GM19324 (cell line): ENCODE measurements at regions not wholly inside any gene's neighbourhood (a gene's known extent, or its start where the extent isn't known, plus 50 kb on each side); places are given as distances from the start of the nearest gene placed in this dataset.

Source experiments
- ATAC-seq: cut with Tn5 transposase; IDR thresholded peaks from one replicate; pipeline ENCODE4 v1.9.1; 2021; ENCODE audit warnings: mild to moderate bottlenecking, moderate library complexity; ENCODE audit not compliant: unreplicated experiment, low FRiP score

GRCh38 chr6:33967966-33968724 lies 164.3 kb upstream of the MLN start:
- no peak for ATAC-seq

GRCh38 chr6:33967265-33967767 lies 163.5 kb upstream of the MLN start:
- ATAC-seq, result no peak

DNA sequence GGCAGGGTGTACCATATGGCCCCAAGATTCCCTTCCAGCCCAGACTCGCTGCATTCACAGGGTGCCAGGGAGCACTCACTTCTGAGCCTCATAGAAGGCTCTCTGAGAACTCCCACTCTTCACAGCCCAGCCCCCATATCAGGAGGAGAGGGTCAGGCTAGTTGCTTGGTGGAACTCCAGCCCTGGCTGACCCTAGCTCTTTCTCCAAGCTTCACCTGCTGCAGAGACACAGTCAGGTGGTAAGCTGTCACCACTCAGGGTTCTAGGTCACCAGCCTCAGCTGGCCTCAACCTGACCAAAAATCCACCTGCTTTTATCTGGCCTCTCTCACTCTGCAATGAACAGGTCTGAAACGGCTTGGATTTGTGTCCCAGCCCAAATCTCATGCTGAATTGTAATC lies 162.7 kb upstream of the MLN start:
- no peak for ATAC-seq

GRCh38 chr6:33965766-33966165 lies 162.0 kb upstream of the MLN start:
- no peak for ATAC-seq

DNA sequence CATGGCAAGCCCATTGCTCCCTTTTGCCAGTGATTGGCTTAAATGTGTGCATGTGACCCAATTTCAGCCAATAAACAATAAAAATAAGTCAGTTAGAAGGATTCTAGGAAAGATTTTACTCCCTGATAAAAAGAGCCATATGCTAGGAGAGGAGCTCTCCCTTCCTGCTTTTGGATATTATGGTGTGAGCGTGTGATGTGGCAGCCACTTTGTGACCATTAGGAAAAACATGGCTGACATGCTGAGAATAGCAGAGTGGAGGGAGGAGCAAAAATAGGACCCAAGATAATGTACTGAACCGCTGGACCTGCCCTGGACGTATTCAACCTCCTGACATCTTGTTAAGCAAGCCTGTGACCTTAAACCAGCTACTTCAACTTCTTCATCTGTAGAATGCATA lies 160.6 kb upstream of the MLN start:
- no peak for ATAC-seq

GRCh38 chr6:33963136-33963750 lies 159.4 kb upstream of the MLN start:
- ATAC-seq, result no peak

GRCh38 chr6:33962246-33963027 lies 158.6 kb upstream of the MLN start:
- no peak for ATAC-seq

GRCh38 chr6:33961691-33962090 lies 157.9 kb upstream of the MLN start:
- ATAC-seq, result no peak

DNA sequence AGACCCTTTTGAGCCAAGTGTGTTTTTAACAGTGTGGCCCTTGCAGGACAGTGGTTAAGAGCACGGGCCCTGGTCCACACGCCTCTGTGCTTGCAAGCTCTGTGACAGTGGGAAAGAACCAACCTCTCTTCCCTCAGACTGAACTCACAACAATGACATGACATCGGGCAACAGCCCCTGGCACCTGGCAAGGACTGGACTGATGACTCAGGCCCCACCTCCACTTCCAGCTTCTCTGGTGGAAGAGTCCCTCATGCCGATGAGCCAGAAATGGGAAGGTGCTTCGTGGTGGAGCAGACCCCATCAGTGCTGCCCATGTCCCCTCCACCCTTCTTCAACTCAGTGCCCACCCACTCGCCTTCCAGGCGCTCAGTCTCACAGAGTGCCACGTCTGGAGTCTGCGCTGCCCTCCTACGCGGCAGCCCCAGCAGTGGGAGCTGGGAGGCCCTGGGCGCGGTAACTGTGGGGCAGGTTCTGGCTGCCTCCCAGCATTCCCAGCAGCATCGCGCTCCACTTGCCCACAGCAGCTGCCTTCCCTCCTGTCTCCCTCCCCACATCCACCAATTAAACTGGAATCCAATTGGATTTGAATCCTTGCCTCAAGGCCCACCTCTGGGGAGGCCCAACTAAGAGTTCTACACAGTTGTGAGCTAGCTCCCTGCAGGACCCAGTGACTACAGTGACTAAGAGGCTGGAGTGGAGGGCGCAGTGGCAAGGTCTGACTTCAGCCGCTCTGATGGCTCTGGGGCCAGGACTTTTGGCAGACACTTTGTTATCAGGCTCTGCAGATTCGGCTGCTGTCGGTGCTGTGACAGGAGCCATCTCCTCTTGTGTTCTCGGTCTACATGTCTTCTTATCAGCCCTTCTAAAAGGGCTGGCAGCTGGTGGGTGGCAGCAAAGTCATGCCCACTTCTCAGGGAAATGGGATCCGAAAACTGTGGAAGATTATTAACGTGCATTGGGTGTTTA lies 156.8 kb upstream of the MLN start:
- no peak for ATAC-seq

- ATAC-seq, result no peak
These were observed 156.0 kb upstream of the MLN start for GRCh38 chr6:33959661-33960344.

DNA sequence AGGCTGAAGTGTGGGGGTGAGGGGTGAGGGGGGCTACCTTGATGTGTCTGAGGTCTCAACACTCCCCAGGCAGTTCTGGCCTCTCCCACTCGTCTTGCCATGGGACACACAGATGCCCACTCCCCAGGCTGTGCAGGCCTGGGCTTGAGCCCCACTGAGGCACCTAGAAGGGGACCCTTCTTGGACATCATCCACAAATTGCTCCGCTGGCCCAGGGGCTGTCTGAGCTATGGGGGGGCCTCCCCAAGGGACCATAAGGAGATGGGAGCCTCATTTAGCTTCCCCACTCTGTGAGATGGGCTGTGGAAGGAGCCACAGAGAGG lies 155.5 kb upstream of the MLN start:
- no peak for ATAC-seq

- no peak for ATAC-seq
These were observed 154.9 kb upstream of the MLN start for GRCh38 chr6:33958526-33959328.

DNA sequence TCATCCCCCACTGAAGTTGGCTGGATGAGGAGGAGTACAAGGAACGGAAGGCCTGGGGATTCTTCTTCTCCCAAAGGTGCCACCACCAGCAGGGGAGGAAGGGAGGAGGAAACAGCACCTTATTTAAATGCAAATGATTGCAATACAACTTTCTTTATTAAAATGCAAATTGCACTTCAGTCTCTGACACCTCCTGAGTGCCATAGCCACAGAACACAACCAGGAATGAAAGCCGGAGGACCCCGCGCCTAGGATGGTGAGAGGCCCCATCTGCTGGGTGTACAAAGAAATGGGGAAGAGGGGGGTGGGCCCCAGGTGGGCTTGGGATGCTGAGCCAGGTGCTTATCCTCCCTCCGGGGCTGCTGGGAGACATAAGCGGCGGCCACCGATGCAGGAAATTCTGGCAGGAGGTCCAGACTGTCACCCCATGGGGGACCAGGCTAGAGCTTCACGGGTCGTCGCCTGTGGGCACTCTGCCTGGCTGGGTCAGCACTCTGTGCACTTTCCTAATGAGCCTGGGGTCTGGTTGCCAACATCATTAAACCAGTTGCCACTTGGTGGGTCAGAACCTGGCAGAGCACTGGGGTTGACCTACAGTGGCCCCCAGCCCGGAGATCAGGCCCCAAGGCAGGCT lies 154.2 kb upstream of the MLN start:
- ATAC-seq, result no peak

DNA sequence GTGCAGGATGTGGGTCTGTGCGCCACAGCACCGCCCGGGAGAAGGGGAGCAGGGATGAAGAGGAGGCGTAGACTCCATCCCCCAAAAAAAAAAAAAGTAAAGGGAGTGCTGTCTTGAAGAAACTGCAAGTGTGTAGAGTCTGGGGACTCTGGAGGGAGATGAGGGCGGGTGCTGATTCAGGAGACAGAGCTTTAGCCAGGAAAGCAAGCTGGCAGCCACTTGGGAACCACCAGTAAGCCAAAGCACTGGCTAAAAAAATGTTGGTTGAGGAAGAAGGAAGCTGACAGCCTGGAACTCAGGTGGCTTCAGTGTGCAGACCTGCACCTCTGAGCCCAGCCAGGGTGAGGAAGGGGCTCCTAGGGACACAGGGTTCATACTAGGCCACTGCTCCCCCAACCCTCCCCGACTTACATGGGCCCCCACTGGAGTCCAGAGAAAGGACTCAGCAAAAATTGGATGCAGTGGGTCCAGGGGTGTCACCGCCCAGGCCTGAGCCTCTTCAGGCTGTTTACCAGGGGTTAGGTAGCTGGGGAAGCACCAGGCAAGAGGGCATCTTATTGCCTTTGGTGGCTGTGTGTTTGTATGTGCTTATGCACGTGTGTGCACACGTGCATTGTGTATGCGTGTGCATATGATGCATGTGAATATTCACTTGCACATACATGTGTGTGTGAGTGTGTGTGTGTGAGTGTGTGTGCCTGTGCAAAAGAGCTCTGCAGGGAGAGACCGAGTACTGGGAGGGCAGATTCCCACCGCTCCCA lies 153.5 kb upstream of the MLN start:
- ATAC-seq, result no peak

DNA sequence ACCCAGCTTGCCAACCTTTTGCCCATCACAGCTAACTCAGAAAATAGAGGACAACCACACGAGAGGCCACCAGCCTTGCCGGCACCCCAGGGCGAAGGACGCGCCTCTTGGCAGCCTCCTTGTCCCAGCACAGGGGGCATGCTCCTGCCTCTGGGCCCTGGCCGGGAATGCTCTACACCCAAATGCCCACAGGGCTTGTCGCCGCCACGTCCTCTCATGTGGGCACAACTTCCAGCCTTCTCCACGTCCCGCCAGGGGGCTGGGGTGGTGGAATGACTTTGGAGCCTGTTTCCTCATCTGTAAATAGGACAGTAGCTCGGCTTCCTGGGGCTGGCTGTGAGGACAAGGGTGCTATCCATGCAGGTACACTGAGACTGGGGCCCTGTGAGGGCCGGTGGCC lies 152.4 kb upstream of the MLN start:
- no peak for ATAC-seq

- ATAC-seq, result no peak
These were observed 151.8 kb upstream of the MLN start for GRCh38 chr6:33955566-33955965.

- no peak for ATAC-seq
These were observed 150.7 kb upstream of the MLN start for GRCh38 chr6:33954453-33954852.

DNA sequence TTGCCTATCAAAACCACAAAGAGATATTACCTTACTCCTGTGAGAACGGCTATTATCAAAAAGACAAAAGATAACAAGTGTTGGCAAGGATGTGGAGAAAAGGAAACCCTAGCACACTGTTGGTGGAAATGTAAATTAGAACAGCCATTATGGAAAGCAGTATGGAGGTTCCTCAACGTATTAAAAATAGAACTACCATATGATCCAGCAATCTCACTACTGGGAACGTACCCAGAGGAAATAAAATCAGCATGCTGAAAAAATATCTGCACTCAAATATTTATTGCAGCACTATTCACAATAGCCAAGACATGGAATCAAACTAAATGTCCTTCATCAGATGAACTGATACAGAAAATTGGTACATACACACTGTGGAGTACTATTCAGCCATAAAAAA lies 149.4 kb upstream of the MLN start:
- ATAC-seq, result no peak
